KMS-11 (cell line): ENCODE measurements at regions not wholly inside any gene's neighbourhood (a gene's known extent, or its start where the extent isn't known, plus 50 kb on each side); places are given as distances from the start of the nearest gene placed in this dataset.

ENCODE experiments used
- H2AFZ ChIP-seq: fragments of 200-600 bp; sonication (generic); 2 replicates; pipeline ENCODE4 v1.6.1; 2016; ENCODE audit warnings: antibody characterized with exemption, mixed run types, low read depth
- H3K27ac ChIP-seq: fragments of 200-600 bp; sonication (generic); 2 replicates; pipeline ENCODE4 v1.6.1; 2016; ENCODE audit warnings: mild to moderate bottlenecking, mixed run types
- H3K27me3 ChIP-seq: fragments of 200-600 bp; sonication (generic); 2 replicates; pipeline ENCODE4 v1.6.1; 2017; ENCODE audit warnings: mild to moderate bottlenecking, low read depth, mixed run types, moderate library complexity; ENCODE audit not compliant: insufficient read depth
- H3K36me3 ChIP-seq: fragments of 200-600 bp; sonication (generic); 2 replicates; pipeline ENCODE4 v1.6.1; 2017; ENCODE audit warnings: mild to moderate bottlenecking, mixed run types; ENCODE audit not compliant: insufficient read depth
- H3K4me1 ChIP-seq: fragments of 200-600 bp; sonication (generic); 2 replicates; pipeline ENCODE4 v1.6.1; 2016; ENCODE audit warnings: mild to moderate bottlenecking, low read depth, mixed run types; ENCODE audit not compliant: poor library complexity, severe bottlenecking
- H3K4me2 ChIP-seq: fragments of 200-600 bp; sonication (generic); 2 replicates; pipeline ENCODE4 v1.7.0; 2016; ENCODE audit warnings: mild to moderate bottlenecking, mixed run types
- H3K4me3 ChIP-seq: fragments of 200-600 bp; sonication (generic); IDR thresholded peaks from 2 replicates; pipeline ENCODE4 v1.6.1; 2017; ENCODE audit warnings: low read depth, low read length, mixed read lengths; ENCODE audit not compliant: insufficient read depth
- H3K79me2 ChIP-seq: fragments of 200-600 bp; sonication (generic); 2 replicates; pipeline ENCODE4 v1.6.1; 2016; ENCODE audit warnings: low read depth, mixed run types; ENCODE audit not compliant: insufficient read depth
- H3K9ac ChIP-seq: fragments of 200-600 bp; sonication (generic); 2 replicates; pipeline ENCODE4 v1.6.1; 2016; ENCODE audit warnings: mild to moderate bottlenecking, mixed run types
- H4K20me1 ChIP-seq: fragments of 200-600 bp; sonication (generic); 2 replicates; pipeline ENCODE4 v1.6.1; 2016; ENCODE audit warnings: mild to moderate bottlenecking, mixed run types; ENCODE audit not compliant: insufficient read depth
- TF ChIP-seq, protein P1 (sequence below): fragments of 200-600 bp; sonication (generic); conservative IDR thresholded peaks from 2 replicates; pipeline ENCODE4 v1.6.1; 2017; ENCODE audit warnings: low read depth, mild to moderate bottlenecking, antibody characterized with exemption, low read length, moderate library complexity, mixed read lengths

DNA sequence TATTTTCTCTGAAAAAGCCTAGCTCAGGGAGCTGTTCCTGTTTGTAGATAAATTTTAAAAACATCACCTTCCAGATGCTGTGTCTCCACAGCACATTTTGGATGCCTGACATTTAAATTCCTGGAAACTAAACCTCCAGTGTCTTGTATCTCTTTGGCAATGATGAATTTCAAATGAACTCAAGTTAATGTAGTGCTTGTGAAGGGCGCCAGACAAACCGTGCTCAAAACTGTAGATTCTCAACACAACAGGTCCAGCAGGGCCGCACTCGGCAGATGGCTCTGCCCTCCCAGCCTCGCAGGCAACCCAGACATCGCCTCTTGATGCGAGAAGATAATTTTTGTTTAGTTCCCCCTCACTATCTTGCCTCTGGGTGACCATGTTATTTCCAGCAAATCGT, 432.9 kb downstream of the VRK1 start:
- Histone ChIP-seq H3K27me3 (no peaks in the 10 kb centered on the region), H3K4me3 (no peak overlapping the region), H4K20me1 (no peaks in the 10 kb centered on the region), H2AFZ (no peak overlapping the region), H3K9ac (no peak overlapping the region), H3K4me2 (no peak overlapping the region), H3K27ac (no peak overlapping the region), H3K79me2 (no peaks in the 10 kb centered on the region), H3K4me1 (no peaks in the 10 kb centered on the region), H3K36me3 (no peaks in the 10 kb centered on the region)
- TF ChIP-seq, protein P1, sequence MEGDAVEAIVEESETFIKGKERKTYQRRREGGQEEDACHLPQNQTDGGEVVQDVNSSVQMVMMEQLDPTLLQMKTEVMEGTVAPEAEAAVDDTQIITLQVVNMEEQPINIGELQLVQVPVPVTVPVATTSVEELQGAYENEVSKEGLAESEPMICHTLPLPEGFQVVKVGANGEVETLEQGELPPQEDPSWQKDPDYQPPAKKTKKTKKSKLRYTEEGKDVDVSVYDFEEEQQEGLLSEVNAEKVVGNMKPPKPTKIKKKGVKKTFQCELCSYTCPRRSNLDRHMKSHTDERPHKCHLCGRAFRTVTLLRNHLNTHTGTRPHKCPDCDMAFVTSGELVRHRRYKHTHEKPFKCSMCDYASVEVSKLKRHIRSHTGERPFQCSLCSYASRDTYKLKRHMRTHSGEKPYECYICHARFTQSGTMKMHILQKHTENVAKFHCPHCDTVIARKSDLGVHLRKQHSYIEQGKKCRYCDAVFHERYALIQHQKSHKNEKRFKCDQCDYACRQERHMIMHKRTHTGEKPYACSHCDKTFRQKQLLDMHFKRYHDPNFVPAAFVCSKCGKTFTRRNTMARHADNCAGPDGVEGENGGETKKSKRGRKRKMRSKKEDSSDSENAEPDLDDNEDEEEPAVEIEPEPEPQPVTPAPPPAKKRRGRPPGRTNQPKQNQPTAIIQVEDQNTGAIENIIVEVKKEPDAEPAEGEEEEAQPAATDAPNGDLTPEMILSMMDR: no peak

DNA sequence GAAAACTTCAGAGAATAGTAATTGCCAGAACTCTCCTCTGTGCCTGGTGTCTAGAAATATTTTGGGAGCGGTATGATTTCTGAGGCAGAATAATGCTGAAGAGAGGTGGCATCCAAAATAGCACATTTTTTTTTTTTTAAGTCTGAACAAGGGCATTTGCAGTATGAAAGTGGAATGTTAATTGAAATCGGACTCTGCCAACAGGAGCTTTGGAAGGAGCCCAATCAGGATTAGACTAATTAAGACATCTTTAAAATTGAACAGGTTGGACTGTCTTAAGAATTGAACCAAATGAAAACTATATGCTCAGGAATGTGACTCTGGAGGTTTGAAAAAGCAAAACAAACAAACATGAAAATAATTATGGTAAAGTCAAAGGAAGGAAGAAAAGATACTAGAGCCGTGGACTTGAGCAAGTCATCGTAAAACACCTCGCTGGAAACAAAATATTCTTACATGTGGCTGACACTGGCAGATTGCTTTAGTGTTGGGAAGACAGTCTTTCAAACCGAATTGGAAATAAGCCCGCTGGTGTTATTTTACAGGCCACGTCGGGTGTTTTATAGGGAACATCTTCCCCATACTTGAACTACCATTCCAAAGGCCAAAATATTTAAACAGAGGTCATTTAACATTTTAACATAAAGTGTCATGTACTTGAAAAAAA, 436.3 kb downstream of the VRK1 start:
- Histone ChIP-seq H4K20me1 (no peaks in the 10 kb centered on the region), H3K9ac (no peak overlapping the region), H2AFZ (no peak overlapping the region), H3K4me2 (no peak overlapping the region), H3K4me1 (no peaks in the 10 kb centered on the region), H3K27me3 (no peaks in the 10 kb centered on the region), H3K79me2 (no peaks in the 10 kb centered on the region), H3K36me3 (no peaks in the 10 kb centered on the region), H3K4me3 (no peak overlapping the region), H3K27ac (no peak overlapping the region)
- TF ChIP-seq, protein P1: no peak

GRCh38 chr14:97246648-97247047, 449.5 kb downstream of the VRK1 start:
- H3K27me3 ChIP-seq: no peaks in the 10 kb centered on the region
- no peak overlapping the region for H3K9ac ChIP-seq
- TF ChIP-seq, protein P1: no peak
- no peaks in the 10 kb centered on the region for H3K4me1 ChIP-seq
- H3K27ac ChIP-seq: no peak overlapping the region
- H4K20me1 ChIP-seq: no peaks in the 10 kb centered on the region
- H3K36me3 ChIP-seq: no peaks in the 10 kb centered on the region
- H2AFZ ChIP-seq: no peak overlapping the region
- no peak overlapping the region for H3K4me2 ChIP-seq
- no peak overlapping the region for H3K4me3 ChIP-seq
- no peaks in the 10 kb centered on the region for H3K79me2 ChIP-seq

- Histone ChIP-seq H3K4me2 (no peak overlapping the region), H3K4me1 (no peaks in the 10 kb centered on the region), H3K36me3 (no peaks in the 10 kb centered on the region), H2AFZ (no peak overlapping the region), H3K27me3 (no peaks in the 10 kb centered on the region), H3K79me2 (no peaks in the 10 kb centered on the region), H3K27ac (no peak overlapping the region), H3K4me3 (no peak overlapping the region), H3K9ac (no peak overlapping the region), H4K20me1 (no peaks in the 10 kb centered on the region)
- TF ChIP-seq, protein P1: no peak
Measured at GRCh38 chr14:97248973-97249372, 451.8 kb downstream of the VRK1 start.
